IPS-20b (cell line): ENCODE measurements at regions not wholly inside any gene's neighbourhood (a gene's known extent, or its start where the extent isn't known, plus 50 kb on each side); places are given as distances from the start of the nearest gene placed in this dataset.

Experiments
- H3K27ac ChIP-seq: one replicate; pipeline ENCODE4 v1.5.1; 2013; ENCODE audit warnings: low read length
- H3K27me3 ChIP-seq: 2 replicates; pipeline ENCODE4 v1.6.1; 2013; ENCODE audit warnings: mild to moderate bottlenecking, low read length, inconsistent platforms; ENCODE audit not compliant: insufficient read depth
- H3K36me3 ChIP-seq: 2 replicates; pipeline ENCODE4 v1.6.1; 2013; ENCODE audit warnings: low read depth, mild to moderate bottlenecking, inconsistent platforms, low read length, moderate library complexity; ENCODE audit not compliant: insufficient read depth
- H3K4me1 ChIP-seq: 2 replicates; pipeline ENCODE4 v1.6.1; 2013; ENCODE audit warnings: mild to moderate bottlenecking, control low read depth, inconsistent platforms, low read length, moderate library complexity; ENCODE audit not compliant: insufficient read depth
- H3K4me3 ChIP-seq: 2 replicates; pipeline ENCODE4 v1.5.1; 2013; ENCODE audit warnings: mild to moderate bottlenecking, low read length, inconsistent platforms
- H3K9ac ChIP-seq: 2 replicates; pipeline ENCODE4 v1.6.1; 2013; ENCODE audit warnings: low read depth, mild to moderate bottlenecking, inconsistent platforms, low read length, moderate library complexity
- H3K9me3 ChIP-seq: 2 replicates; pipeline ENCODE4 v1.6.1; 2013; ENCODE audit warnings: mild to moderate bottlenecking, low read depth, low read length, inconsistent platforms; ENCODE audit not compliant: insufficient read depth

DNA sequence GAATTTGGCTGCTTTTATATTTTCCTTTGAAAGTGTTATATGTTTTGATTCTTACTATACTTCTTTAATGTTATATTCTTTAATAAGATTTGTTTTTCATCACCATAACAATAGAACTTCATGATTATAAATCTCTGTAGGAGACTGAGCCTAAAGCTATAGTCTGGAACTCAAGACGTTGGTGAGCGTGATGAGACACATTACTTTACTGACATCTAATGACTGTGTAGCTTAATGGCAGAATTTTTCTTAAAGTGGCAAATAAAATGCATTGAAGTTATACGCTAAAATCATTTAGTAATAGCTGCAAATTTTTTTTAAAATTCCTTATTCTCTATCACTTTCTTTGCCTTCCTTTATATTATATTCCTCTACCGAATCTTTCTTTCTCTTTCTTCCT lies 56.1 kb upstream of the HAO2 start:
- no peaks in the 10 kb centered on the region for H3K27me3 ChIP-seq
- no peaks in the 10 kb centered on the region for H3K9me3 ChIP-seq

DNA sequence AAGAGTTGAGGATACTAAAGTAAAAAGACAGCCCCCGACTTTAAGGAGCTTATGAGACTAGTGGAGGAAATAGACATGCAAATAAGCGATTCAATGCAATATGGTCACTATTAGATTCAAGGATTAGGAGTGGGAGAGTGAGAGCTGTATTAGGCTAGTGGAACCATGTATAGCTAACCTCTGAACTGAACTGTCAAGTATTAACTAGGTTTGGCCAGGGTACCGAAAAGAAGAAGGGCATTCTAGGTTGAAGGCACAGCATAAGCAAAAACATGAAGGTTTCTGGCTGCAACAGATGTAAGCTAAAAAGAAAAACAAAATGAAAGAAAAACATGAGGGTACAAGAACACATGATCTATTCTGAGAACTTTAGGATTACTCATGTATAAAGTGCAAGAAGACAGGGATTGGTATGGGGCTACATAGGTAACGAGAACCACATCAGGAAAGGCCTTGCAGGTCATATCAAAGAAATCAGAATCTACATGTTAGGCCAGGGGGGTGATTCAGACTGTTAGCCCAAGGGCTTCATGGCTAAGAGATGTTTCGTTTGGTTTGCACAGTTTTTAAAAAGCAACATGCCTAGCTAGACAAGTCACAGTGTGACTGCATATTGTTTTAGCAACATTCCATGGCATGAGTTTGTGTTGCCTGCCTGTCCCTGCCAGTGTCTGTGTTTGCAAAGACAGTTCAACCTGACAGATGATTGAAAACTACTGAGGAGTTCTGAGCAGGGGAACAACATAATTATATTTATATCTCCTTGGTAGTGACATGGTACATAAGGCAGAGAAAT lies 54.4 kb upstream of the HAO2 start:
- peaks cover 2% of the 10 kb centered on the region; the same call in 1 of the 2 replicates for H3K4me1 ChIP-seq
- no peak overlapping the region for H3K9ac ChIP-seq
- no peak overlapping the region for H3K27ac ChIP-seq
- no peaks in the 10 kb centered on the region for H3K36me3 ChIP-seq
- no peaks in the 10 kb centered on the region for H3K27me3 ChIP-seq
- no peak overlapping the region for H3K4me3 ChIP-seq
- no peaks in the 10 kb centered on the region for H3K9me3 ChIP-seq

More for the DNA sequence above, 56.1 kb upstream of the HAO2 start:
- Histone ChIP-seq H3K36me3 (no peaks in the 10 kb centered on the region), H3K9ac (no peak overlapping the region), H3K4me3 (no peak overlapping the region), H3K27ac (no peak overlapping the region), H3K4me1 (no peaks in the 10 kb centered on the region)

DNA sequence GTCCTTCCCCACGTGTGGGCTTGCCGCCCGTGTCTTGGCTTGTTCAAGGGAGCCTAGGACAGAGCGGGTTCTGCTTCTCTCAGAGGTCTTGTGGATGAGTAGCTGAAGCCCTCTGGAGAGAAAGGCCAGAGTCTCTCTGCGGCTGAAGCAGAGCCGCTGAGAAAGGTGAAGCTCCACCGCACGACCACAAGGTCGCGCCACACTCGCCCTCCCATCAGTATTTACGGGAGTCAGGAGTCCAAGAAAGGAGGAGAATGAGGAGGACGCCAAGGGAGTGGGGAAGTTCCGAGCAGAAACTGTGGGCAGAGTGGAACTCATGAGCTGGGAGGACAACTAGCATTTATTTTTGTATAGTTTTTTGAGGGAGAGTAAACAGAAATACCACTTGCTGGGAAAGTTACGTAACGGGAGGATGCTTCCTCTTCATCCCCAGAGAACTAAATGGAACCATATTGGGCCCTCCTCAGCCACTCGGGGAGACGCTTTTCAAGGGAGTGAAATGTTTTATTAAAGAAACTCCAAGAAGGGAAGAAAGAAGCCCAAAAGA lies 51.6 kb upstream of the HAO2 start:
- H3K27me3 ChIP-seq = no peaks in the 10 kb centered on the region
- no peak overlapping the region for H3K27ac ChIP-seq
- H3K4me3 ChIP-seq = no peak overlapping the region
- H3K4me1 ChIP-seq = peaks cover 2% of the 10 kb centered on the region; the same call in 1 of the 2 replicates
- H3K9me3 ChIP-seq = no peaks in the 10 kb centered on the region
- H3K36me3 ChIP-seq = no peaks in the 10 kb centered on the region
- H3K9ac ChIP-seq = no peak overlapping the region

DNA sequence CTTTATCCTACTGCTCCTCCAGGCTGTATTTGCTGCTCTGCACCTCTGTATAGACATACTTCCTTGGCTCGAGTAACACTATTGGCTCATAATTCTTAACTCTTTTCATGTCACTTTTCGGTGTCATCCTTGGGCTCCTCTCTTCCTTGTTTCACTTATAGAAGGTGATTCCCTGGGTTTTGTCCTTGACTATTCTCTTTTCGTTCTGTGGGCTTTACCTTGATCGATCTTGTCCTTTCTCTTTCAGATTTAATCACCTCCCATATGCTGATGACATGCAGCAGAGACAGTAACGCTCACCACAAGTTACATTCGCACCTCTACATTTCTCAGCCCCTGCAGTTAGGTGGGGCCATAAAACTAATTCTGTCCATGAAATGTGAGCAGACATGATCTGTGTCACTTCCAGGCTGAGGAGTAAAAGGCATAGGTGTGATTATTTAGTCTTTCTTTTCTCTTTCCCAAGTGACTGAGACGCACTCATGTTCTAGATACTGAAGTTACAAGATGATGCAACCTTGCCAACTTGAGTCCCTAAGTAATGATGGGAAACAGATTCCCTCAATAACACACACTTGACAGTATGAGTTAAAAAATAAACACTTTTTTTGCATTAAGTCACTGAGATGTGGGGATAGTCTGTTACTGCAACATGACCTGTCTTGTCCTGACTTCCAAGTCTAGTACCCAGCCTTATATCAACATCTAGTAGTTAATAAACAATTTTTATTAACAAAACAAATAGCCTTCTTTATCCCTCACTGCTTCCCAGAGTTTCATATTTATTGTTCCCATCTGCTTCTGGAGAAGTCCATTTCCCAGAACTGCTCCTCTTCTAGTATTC lies 49.9 kb upstream of the HAO2 start:
- H3K36me3 ChIP-seq = no peaks in the 10 kb centered on the region
- no peak overlapping the region for H3K9ac ChIP-seq
- no peaks in the 10 kb centered on the region for H3K27me3 ChIP-seq
- no peak overlapping the region for H3K27ac ChIP-seq
- no peak overlapping the region for H3K4me3 ChIP-seq
- no peaks in the 10 kb centered on the region for H3K9me3 ChIP-seq
- peaks cover 2% of the 10 kb centered on the region; the same call in 1 of the 2 replicates for H3K4me1 ChIP-seq
